ENCODE measurements at regions not wholly inside any gene's neighbourhood (a gene's known extent, or its start where the extent isn't known, plus 50 kb on each side); places are given as distances from the start of the nearest gene placed in this dataset.
"Not testable (repeated sequence)": the region's sequence is repeated elsewhere in the genome, so short reads cannot be mapped to it uniquely, and the experiment has no call there.

GRCh38 chr12:127143020-127143419 is 1124.0 kb upstream of the TMEM132C start:
- Mint-ChIP-seq H3K9me3 (ENCODE audit: low read depth) (peaks cover 8% of the 10 kb centered on the region), H3K27me3 (peaks cover 6% of the 10 kb centered on the region), H3K4me3 (no peak overlapping the region), H3K4me1 (ENCODE audit: low read depth) (peaks cover 8% of the 10 kb centered on the region), H3K36me3 (peaks cover 2% of the 10 kb centered on the region), H3K27ac (no peak overlapping the region)

- Mint-ChIP-seq H3K27ac (no peak overlapping the region), H3K36me3 (no peaks in the 10 kb centered on the region), H3K9me3 (ENCODE audit: low read depth) (peaks cover 8% of the 10 kb centered on the region), H3K4me3 (no peak overlapping the region), H3K27me3 (peaks cover 4% of the 10 kb centered on the region), H3K4me1 (ENCODE audit: low read depth) (peaks cover 8% of the 10 kb centered on the region)
Measured at GRCh38 chr12:127144770-127145169, 1122.2 kb upstream of the TMEM132C start.

GRCh38 chr12:127145241-127145928 is 1121.6 kb upstream of the TMEM132C start:
- peaks cover 8% of the 10 kb centered on the region for H3K4me1 Mint-ChIP-seq (ENCODE audit: low read depth)

GRCh38 chr12:127145929-127146789 is 1120.8 kb upstream of the TMEM132C start:
- peak overlapping the region; percentile 78 for H3K4me3 Mint-ChIP-seq
- peaks cover under 1% of the 10 kb centered on the region for H3K27me3 Mint-ChIP-seq

More at GRCh38 chr12:127145241-127145928, 1121.6 kb upstream of the TMEM132C start:
- H3K27me3 Mint-ChIP-seq: peaks cover 3% of the 10 kb centered on the region
- peak overlapping the region; percentile 78 for H3K4me3 Mint-ChIP-seq
- no peaks in the 10 kb centered on the region for H3K36me3 Mint-ChIP-seq
- H3K27ac Mint-ChIP-seq: peak overlapping the region; percentile 66
- H3K9me3 Mint-ChIP-seq (ENCODE audit: low read depth): peaks cover 8% of the 10 kb centered on the region

GRCh38 chr12:127146991-127147718 is 1119.8 kb upstream of the TMEM132C start:
- Mint-ChIP-seq H3K9me3 (ENCODE audit: low read depth) (peaks cover 3% of the 10 kb centered on the region), H3K27me3 (no peaks in the 10 kb centered on the region), H3K36me3 (no peaks in the 10 kb centered on the region), H3K4me3 (peak overlapping the region; percentile 32), H3K4me1 (ENCODE audit: low read depth) (peaks cover 8% of the 10 kb centered on the region), H3K27ac (no peak overlapping the region)

More at GRCh38 chr12:127145929-127146789, 1120.8 kb upstream of the TMEM132C start:
- Mint-ChIP-seq H3K27ac (peak overlapping the region; percentile 66), H3K4me1 (ENCODE audit: low read depth) (peaks cover 8% of the 10 kb centered on the region), H3K36me3 (no peaks in the 10 kb centered on the region), H3K9me3 (ENCODE audit: low read depth) (peaks cover 5% of the 10 kb centered on the region)

GRCh38 chr12:127147724-127148123 is 1119.2 kb upstream of the TMEM132C start:
- Mint-ChIP-seq H3K27ac (no peak overlapping the region), H3K4me3 (no peak overlapping the region), H3K9me3 (ENCODE audit: low read depth) (peaks cover 3% of the 10 kb centered on the region), H3K4me1 (ENCODE audit: low read depth) (peaks cover 8% of the 10 kb centered on the region), H3K36me3 (no peaks in the 10 kb centered on the region), H3K27me3 (no peaks in the 10 kb centered on the region)

GRCh38 chr12:127148318-127148717 is 1118.7 kb upstream of the TMEM132C start:
- peaks cover 2% of the 10 kb centered on the region for H3K27me3 Mint-ChIP-seq
- H3K4me3 Mint-ChIP-seq: no peak overlapping the region
- H3K9me3 Mint-ChIP-seq (ENCODE audit: low read depth): peaks cover 3% of the 10 kb centered on the region
- peaks cover 8% of the 10 kb centered on the region for H3K4me1 Mint-ChIP-seq (ENCODE audit: low read depth)
- no peak overlapping the region for H3K27ac Mint-ChIP-seq
- no peaks in the 10 kb centered on the region for H3K36me3 Mint-ChIP-seq

- no peak overlapping the region for H3K4me3 Mint-ChIP-seq
- H3K27ac Mint-ChIP-seq: no peak overlapping the region
- H3K36me3 Mint-ChIP-seq: no peaks in the 10 kb centered on the region
- peaks cover 3% of the 10 kb centered on the region for H3K9me3 Mint-ChIP-seq (ENCODE audit: low read depth)
- peaks cover 2% of the 10 kb centered on the region for H3K27me3 Mint-ChIP-seq
- peaks cover 5% of the 10 kb centered on the region for H3K4me1 Mint-ChIP-seq (ENCODE audit: low read depth)
Measured at GRCh38 chr12:127149226-127149964, 1117.6 kb upstream of the TMEM132C start.

- Mint-ChIP-seq H3K9me3 (ENCODE audit: low read depth) (peaks cover 3% of the 10 kb centered on the region), H3K36me3 (no peaks in the 10 kb centered on the region), H3K27me3 (peaks cover 2% of the 10 kb centered on the region), H3K4me3 (no peak overlapping the region), H3K4me1 (ENCODE audit: low read depth) (peaks cover 5% of the 10 kb centered on the region), H3K27ac (no peak overlapping the region)
Measured at GRCh38 chr12:127150028-127150427, 1116.9 kb upstream of the TMEM132C start.

GRCh38 chr12:127150479-127150878 is 1116.5 kb upstream of the TMEM132C start:
- Mint-ChIP-seq H3K27me3 (peaks cover 2% of the 10 kb centered on the region), H3K4me1 (ENCODE audit: low read depth) (peaks cover 5% of the 10 kb centered on the region), H3K9me3 (ENCODE audit: low read depth) (peaks cover 3% of the 10 kb centered on the region), H3K36me3 (no peaks in the 10 kb centered on the region), H3K27ac (no peak overlapping the region), H3K4me3 (no peak overlapping the region)

- no peaks in the 10 kb centered on the region for H3K36me3 Mint-ChIP-seq
- no peak overlapping the region for H3K4me3 Mint-ChIP-seq
- peaks cover 2% of the 10 kb centered on the region for H3K27me3 Mint-ChIP-seq
- peaks cover 4% of the 10 kb centered on the region for H3K4me1 Mint-ChIP-seq (ENCODE audit: low read depth)
- H3K9me3 Mint-ChIP-seq (ENCODE audit: low read depth): peaks cover 3% of the 10 kb centered on the region
- no peak overlapping the region for H3K27ac Mint-ChIP-seq
Measured at GRCh38 chr12:127150956-127151355, 1116.0 kb upstream of the TMEM132C start.

- H3K36me3 Mint-ChIP-seq: no peaks in the 10 kb centered on the region
- H3K9me3 Mint-ChIP-seq (ENCODE audit: low read depth): peaks cover 2% of the 10 kb centered on the region
- peaks cover 2% of the 10 kb centered on the region for H3K27me3 Mint-ChIP-seq
- no peak overlapping the region for H3K27ac Mint-ChIP-seq
- no peaks in the 10 kb centered on the region for H3K4me1 Mint-ChIP-seq (ENCODE audit: low read depth)
- H3K4me3 Mint-ChIP-seq: no peak overlapping the region
Measured at GRCh38 chr12:127153996-127154395, 1113.0 kb upstream of the TMEM132C start.

- not testable (repeated sequence) for H3K27me3 Mint-ChIP-seq; H3K36me3 Mint-ChIP-seq; H3K27ac Mint-ChIP-seq; H3K9me3 Mint-ChIP-seq (ENCODE audit: low read depth); H3K4me1 Mint-ChIP-seq (ENCODE audit: low read depth); H3K4me3 Mint-ChIP-seq
Measured at GRCh38 chr12:127154830-127155229, 1112.1 kb upstream of the TMEM132C start.

GRCh38 chr12:127155935-127156619 is 1110.9 kb upstream of the TMEM132C start:
- not testable (repeated sequence) for H3K4me3 Mint-ChIP-seq; H3K4me1 Mint-ChIP-seq (ENCODE audit: low read depth); H3K36me3 Mint-ChIP-seq; H3K27me3 Mint-ChIP-seq; H3K27ac Mint-ChIP-seq; H3K9me3 Mint-ChIP-seq (ENCODE audit: low read depth)
